ENCODE measurements at regions not wholly inside any gene's neighbourhood (a gene's known extent, or its start where the extent isn't known, plus 50 kb on each side); places are given as distances from the start of the nearest gene placed in this dataset.

DNA sequence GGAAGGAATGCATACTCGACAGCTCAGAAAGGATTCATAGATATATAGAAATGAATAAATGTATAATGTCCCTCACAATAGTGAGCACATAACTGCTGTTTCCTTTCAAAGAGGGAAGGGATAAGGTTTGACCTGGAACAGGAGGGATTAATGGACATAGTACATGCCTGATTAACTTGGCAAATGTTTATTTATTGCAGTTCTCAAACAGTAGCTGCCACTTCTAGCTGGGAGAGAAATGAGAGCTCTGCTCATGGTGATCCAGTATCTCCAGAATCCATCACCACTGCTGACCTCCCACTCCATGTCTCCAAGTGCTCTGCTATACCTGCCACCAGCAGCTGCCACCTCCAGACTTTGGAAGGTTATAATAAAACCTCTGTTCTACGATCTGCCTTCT is 108.1 kb downstream of the LRIG3 start:
- intact Hi-C loops (cut with micrococcal nuclease) = no loop called here
- no peak for ATAC-seq
- RAD21 ChIA-PET (ENCODE audit: low non-redundant PET in 1 of 2, low total read pairs in 2 of 2, uncharacterized antibody in 2 of 2, unreplicated experiment in 2 of 2) = no interaction called here

More for the DNA sequence above, 108.1 kb downstream of the LRIG3 start:
- Histone ChIP-seq H3K9ac (ENCODE audit: low read length) (no peak overlapping the region), H3K27me3 (ENCODE audit: insufficient read depth, low read length) (peaks cover 11% of the 10 kb centered on the region; the same call in 1 of the 2 replicates), H3K4me2 (ENCODE audit: low read length) (no peak overlapping the region), H3K4me1 (ENCODE audit: control insufficient read depth in 1 of 2, insufficient read depth in 2 of 2, low read length in 2 of 2) (no peaks in the 10 kb centered on the region), H2AFZ (ENCODE audit: low read depth, low read length, poor library complexity, severe bottlenecking) (no peak overlapping the region), H3K9me3 (ENCODE audit: control insufficient read depth in 1 of 2, insufficient read depth in 1 of 2, low read depth in 1 of 2, low read length in 2 of 2) (no peaks in the 10 kb centered on the region), H4K20me1 (ENCODE audit: insufficient read depth) (no peaks in the 10 kb centered on the region), H3K79me2 (ENCODE audit: insufficient read depth, low read length) (no peaks in the 10 kb centered on the region), H3K9me2 (ENCODE audit: insufficient read depth) (no peaks in the 10 kb centered on the region), H3K4me3 (replicated peaks in 1 of 2; ENCODE audit: low read depth in 1 of 2, low read length in 2 of 2) (no peak overlapping the region), H3K36me3 (ENCODE audit: control insufficient read depth in 1 of 2, insufficient read depth in 2 of 2, low read length in 2 of 2) (no peaks in the 10 kb centered on the region), H3K27ac (ENCODE audit: low read depth, low read length) (no peak overlapping the region)
- ChIA-PET CTCF (no interaction called here), POLR2A (no interaction called here)
- DNase-seq (ENCODE audit: low read depth, low spot score) = no peak
- TF ChIP-seq SIN3A (IDR thresholded peaks at IDR 0.05; ENCODE audit: low read depth) (no peak), EZH2 (IDR thresholded peaks at IDR 0.05) (no peak), EGR1 (IDR thresholded peaks at IDR 0.05; ENCODE audit: low read depth) (no peak), POLR2A (IDR thresholded peaks at IDR 0.05; ENCODE audit: borderline replicate concordance, extremely low read depth, insufficient read depth, insufficient read length) (no peak), EZH2phosphoT487 (IDR thresholded peaks at IDR 0.05; ENCODE audit: borderline replicate concordance) (no peak), ELF1 (IDR thresholded peaks at IDR 0.05; ENCODE audit: borderline replicate concordance, low read depth) (no peak), JUND (IDR thresholded peaks at IDR 0.05) (no peak), CBX3 (IDR thresholded peaks at IDR 0.05; ENCODE audit: low read depth) (no peak), TCF7L2 (IDR thresholded peaks at IDR 0.05; ENCODE audit: borderline replicate concordance, extremely low read depth, insufficient read depth, insufficient read length) (no peak), ZFX (IDR thresholded peaks at IDR 0.05) (no peak), YY1 (IDR thresholded peaks at IDR 0.05; ENCODE audit: extremely low read depth, insufficient replicate concordance, low read depth, low read length) (no peak), SRF (IDR thresholded peaks at IDR 0.05; ENCODE audit: low read depth) (no peak)
- TF ChIP-seq, protein P1, sequence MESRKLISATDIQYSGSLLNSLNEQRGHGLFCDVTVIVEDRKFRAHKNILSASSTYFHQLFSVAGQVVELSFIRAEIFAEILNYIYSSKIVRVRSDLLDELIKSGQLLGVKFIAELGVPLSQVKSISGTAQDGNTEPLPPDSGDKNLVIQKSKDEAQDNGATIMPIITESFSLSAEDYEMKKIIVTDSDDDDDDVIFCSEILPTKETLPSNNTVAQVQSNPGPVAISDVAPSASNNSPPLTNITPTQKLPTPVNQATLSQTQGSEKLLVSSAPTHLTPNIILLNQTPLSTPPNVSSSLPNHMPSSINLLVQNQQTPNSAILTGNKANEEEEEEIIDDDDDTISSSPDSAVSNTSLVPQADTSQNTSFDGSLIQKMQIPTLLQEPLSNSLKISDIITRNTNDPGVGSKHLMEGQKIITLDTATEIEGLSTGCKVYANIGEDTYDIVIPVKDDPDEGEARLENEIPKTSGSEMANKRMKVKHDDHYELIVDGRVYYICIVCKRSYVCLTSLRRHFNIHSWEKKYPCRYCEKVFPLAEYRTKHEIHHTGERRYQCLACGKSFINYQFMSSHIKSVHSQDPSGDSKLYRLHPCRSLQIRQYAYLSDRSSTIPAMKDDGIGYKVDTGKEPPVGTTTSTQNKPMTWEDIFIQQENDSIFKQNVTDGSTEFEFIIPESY (IDR thresholded peaks at IDR 0.05; ENCODE audit: extremely low read depth, insufficient replicate concordance, low read length) = no peak
- TF ChIP-seq, protein P2, sequence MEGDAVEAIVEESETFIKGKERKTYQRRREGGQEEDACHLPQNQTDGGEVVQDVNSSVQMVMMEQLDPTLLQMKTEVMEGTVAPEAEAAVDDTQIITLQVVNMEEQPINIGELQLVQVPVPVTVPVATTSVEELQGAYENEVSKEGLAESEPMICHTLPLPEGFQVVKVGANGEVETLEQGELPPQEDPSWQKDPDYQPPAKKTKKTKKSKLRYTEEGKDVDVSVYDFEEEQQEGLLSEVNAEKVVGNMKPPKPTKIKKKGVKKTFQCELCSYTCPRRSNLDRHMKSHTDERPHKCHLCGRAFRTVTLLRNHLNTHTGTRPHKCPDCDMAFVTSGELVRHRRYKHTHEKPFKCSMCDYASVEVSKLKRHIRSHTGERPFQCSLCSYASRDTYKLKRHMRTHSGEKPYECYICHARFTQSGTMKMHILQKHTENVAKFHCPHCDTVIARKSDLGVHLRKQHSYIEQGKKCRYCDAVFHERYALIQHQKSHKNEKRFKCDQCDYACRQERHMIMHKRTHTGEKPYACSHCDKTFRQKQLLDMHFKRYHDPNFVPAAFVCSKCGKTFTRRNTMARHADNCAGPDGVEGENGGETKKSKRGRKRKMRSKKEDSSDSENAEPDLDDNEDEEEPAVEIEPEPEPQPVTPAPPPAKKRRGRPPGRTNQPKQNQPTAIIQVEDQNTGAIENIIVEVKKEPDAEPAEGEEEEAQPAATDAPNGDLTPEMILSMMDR (IDR thresholded peaks at IDR 0.05 in 2 of 3, conservative IDR thresholded peaks at IDR 0.05 in 1 of 3; ENCODE audit: borderline replicate concordance in 1 of 3, insufficient read depth in 1 of 3, low read depth in 2 of 3, low read length in 2 of 3) = no peak
- TF ChIP-seq, protein P3, sequence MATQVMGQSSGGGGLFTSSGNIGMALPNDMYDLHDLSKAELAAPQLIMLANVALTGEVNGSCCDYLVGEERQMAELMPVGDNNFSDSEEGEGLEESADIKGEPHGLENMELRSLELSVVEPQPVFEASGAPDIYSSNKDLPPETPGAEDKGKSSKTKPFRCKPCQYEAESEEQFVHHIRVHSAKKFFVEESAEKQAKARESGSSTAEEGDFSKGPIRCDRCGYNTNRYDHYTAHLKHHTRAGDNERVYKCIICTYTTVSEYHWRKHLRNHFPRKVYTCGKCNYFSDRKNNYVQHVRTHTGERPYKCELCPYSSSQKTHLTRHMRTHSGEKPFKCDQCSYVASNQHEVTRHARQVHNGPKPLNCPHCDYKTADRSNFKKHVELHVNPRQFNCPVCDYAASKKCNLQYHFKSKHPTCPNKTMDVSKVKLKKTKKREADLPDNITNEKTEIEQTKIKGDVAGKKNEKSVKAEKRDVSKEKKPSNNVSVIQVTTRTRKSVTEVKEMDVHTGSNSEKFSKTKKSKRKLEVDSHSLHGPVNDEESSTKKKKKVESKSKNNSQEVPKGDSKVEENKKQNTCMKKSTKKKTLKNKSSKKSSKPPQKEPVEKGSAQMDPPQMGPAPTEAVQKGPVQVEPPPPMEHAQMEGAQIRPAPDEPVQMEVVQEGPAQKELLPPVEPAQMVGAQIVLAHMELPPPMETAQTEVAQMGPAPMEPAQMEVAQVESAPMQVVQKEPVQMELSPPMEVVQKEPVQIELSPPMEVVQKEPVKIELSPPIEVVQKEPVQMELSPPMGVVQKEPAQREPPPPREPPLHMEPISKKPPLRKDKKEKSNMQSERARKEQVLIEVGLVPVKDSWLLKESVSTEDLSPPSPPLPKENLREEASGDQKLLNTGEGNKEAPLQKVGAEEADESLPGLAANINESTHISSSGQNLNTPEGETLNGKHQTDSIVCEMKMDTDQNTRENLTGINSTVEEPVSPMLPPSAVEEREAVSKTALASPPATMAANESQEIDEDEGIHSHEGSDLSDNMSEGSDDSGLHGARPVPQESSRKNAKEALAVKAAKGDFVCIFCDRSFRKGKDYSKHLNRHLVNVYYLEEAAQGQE (IDR thresholded peaks at IDR 0.05; ENCODE audit: low read depth) = no peak
- no TSS peak for BruUV-seq (replicated peaks)
